Peyer's patch (tissue), 4 donors: ENCODE measurements at regions not wholly inside any gene's neighbourhood (a gene's known extent, or its start where the extent isn't known, plus 50 kb on each side); places are given as distances from the start of the nearest gene placed in this dataset.

Experiments
- POLR2A ChIP-seq, 2 donors: fragments of 450-650 bp; IDR thresholded peaks; one replicate each; pipeline ENCODE4 v1.5.1; 2017; ENCODE audit warnings: antibody characterized with exemption in 2 of 2, mild to moderate bottlenecking in 2 of 2, moderate library complexity in 2 of 2
- TF ChIP-seq, protein P1 (sequence below), 6 experiments: fragments of 450-650 bp in 4 of 6; fragments of 200-600 bp in 2 of 6; sonication (generic) in 1 of 6; IDR thresholded peaks; one replicate each; pipeline ENCODE4 v1.5.1; 2017 to 2019; ENCODE audit warnings: antibody characterized with exemption in 6 of 6, mild to moderate bottlenecking in 3 of 6, moderate library complexity in 1 of 6

DNA sequence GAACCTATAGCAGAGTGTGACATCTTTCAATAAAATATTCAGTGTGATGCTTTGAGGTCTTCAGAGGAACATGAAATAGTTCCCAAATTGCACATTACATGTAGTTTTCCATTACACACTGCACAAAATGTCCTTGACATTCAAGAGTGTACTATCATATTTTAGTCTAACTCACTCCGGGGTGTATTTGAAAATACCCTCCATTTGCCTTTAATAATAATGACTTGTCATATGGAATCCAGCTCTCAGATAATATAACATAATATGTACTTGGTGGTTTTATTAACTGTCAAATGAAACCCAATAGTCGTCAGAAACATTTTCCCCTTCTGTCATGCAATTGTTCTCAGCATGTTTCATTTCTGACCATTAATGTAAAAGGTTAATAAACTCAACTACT lies 176.7 kb upstream of the CDH19 start:
- TF ChIP-seq POLR2A (IDR thresholded peaks at IDR 0.05) = no peak
- TF ChIP-seq, protein P1, sequence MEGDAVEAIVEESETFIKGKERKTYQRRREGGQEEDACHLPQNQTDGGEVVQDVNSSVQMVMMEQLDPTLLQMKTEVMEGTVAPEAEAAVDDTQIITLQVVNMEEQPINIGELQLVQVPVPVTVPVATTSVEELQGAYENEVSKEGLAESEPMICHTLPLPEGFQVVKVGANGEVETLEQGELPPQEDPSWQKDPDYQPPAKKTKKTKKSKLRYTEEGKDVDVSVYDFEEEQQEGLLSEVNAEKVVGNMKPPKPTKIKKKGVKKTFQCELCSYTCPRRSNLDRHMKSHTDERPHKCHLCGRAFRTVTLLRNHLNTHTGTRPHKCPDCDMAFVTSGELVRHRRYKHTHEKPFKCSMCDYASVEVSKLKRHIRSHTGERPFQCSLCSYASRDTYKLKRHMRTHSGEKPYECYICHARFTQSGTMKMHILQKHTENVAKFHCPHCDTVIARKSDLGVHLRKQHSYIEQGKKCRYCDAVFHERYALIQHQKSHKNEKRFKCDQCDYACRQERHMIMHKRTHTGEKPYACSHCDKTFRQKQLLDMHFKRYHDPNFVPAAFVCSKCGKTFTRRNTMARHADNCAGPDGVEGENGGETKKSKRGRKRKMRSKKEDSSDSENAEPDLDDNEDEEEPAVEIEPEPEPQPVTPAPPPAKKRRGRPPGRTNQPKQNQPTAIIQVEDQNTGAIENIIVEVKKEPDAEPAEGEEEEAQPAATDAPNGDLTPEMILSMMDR (IDR thresholded peaks at IDR 0.05) = no peak
